A673 (cell line): ENCODE measurements at regions not wholly inside any gene's neighbourhood (a gene's known extent, or its start where the extent isn't known, plus 50 kb on each side); places are given as distances from the start of the nearest gene placed in this dataset.

Experiments used
- BruUV-seq: library from RNA; stranded (reverse); fragments of 400-500 nt; replicated peaks from 2 replicates; lab custom pipeline; 2021; lab: Mats Ljungman, UMichigan
- CTCF ChIA-PET: fragments of 300-600 bp; sonication (Branson Sonifier 250); formaldehyde crosslinking; loops from one replicate; lab custom pipeline; 2022; ENCODE audit warnings: antibody characterized with exemption; lab: Charles Lee
- POLR2A ChIA-PET: fragments of 300-600 bp; sonication (Branson Sonifier 250); formaldehyde crosslinking; loops from one replicate; lab custom pipeline; 2022; ENCODE audit warnings: antibody characterized with exemption; ENCODE audit not compliant: low non-redundant PET; lab: Charles Lee
- DNase-seq: peaks from one replicate; pipeline ENCODE4 v3.0.0-alpha.2; 2015; ENCODE audit warnings: low spot score
- H3K27ac ChIP-seq: fragments of 200-600 bp; sonication (generic); 2 replicates; pipeline ENCODE4 v1.5.1; 2016; ENCODE audit warnings: mixed run types, low read depth, mild to moderate bottlenecking, mixed read lengths, antibody characterized with exemption, low read length; ENCODE audit not compliant: poor library complexity, severe bottlenecking
- H3K27me3 ChIP-seq: fragments of 200-600 bp; sonication (generic); replicated peaks from 2 replicates; pipeline ENCODE4 v1.6.1; 2017; ENCODE audit warnings: mixed run types, low read depth, mild to moderate bottlenecking, mixed read lengths, antibody characterized with exemption, low read length; ENCODE audit not compliant: insufficient read depth, poor library complexity
- H3K36me3 ChIP-seq: fragments of 200-600 bp; sonication (generic); 2 replicates; pipeline ENCODE4 v1.6.1; 2016; ENCODE audit warnings: mixed run types, mild to moderate bottlenecking, mixed read lengths, antibody characterized with exemption, low read length; ENCODE audit not compliant: insufficient read depth, poor library complexity, severe bottlenecking
- H3K4me1 ChIP-seq: fragments of 200-600 bp; sonication (generic); 2 replicates; pipeline ENCODE4 v1.6.1; 2017; ENCODE audit warnings: mixed run types, mild to moderate bottlenecking, mixed read lengths, antibody characterized with exemption, low read length; ENCODE audit not compliant: insufficient read depth, poor library complexity, severe bottlenecking
- H3K4me3 ChIP-seq: fragments of 200-600 bp; sonication (generic); 2 replicates; pipeline ENCODE4 v1.5.1; 2016; ENCODE audit warnings: low read depth, mixed run types, mild to moderate bottlenecking, mixed read lengths, low read length; ENCODE audit not compliant: poor library complexity, severe bottlenecking
- H3K9me3 ChIP-seq: fragments of 200-600 bp; sonication (generic); 2 replicates; pipeline ENCODE4 v1.6.1; 2016; ENCODE audit warnings: mixed run types, low read depth, mild to moderate bottlenecking, mixed read lengths, antibody characterized with exemption, low read length; ENCODE audit not compliant: poor library complexity, severe bottlenecking
- EZH2 ChIP-seq: fragments of 200-600 bp; sonication (generic); IDR thresholded peaks from 2 replicates; pipeline ENCODE4 v1.6.1; 2017; ENCODE audit warnings: borderline replicate concordance, low read depth, mild to moderate bottlenecking, mixed read lengths, antibody characterized with exemption, low read length; ENCODE audit not compliant: poor library complexity, severe bottlenecking
- intact Hi-C: fragments of 100-400 bp; cut with micrococcal nuclease; formaldehyde crosslinking; loops from one replicate; pipeline ENCODE4 v1.10.0; 2022; ENCODE audit not compliant: unreplicated experiment
- TF ChIP-seq, protein P1 (sequence below): fragments of 300-800, 200-600 bp; sonication (generic); conservative IDR thresholded peaks from 2 replicates; pipeline ENCODE4 v1.5.1; 2017; ENCODE audit warnings: low read depth, mild to moderate bottlenecking, antibody characterized with exemption, low read length, moderate library complexity, mixed read lengths

DNA sequence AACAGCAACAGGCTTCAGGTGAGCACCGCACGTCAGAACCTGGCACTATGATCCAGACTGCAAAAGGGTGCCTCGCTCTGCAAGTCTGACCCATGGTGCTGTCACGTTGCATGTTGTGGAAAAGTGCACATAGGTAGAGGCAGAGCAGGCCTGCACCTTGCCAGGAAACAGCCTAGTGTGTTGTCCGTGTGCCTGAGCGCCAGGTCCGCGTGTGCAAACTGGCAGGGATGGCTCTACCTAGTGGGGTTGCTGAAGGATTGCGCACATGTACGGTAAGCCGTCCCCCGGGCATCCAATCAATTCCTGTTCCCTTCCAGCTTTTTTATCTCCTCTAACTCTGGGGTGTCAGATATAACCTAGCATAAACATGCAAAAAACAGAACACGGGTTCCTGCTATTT is 219.5 kb downstream of the NXNL2 start:
- ChIA-PET POLR2A (no interaction called here), CTCF (no interaction called here)
- no peak for DNase-seq
- no peak overlapping the region for H3K4me3 ChIP-seq
- no peaks in the 10 kb centered on the region for H3K36me3 ChIP-seq
- intact Hi-C loops: no loop called here
- peaks cover 18% of the 10 kb centered on the region for H3K4me1 ChIP-seq
- no peak overlapping the region for H3K27ac ChIP-seq
- no TSS peak for BruUV-seq
- H3K9me3 ChIP-seq: peaks cover 2% of the 10 kb centered on the region
- TF ChIP-seq, protein P1, sequence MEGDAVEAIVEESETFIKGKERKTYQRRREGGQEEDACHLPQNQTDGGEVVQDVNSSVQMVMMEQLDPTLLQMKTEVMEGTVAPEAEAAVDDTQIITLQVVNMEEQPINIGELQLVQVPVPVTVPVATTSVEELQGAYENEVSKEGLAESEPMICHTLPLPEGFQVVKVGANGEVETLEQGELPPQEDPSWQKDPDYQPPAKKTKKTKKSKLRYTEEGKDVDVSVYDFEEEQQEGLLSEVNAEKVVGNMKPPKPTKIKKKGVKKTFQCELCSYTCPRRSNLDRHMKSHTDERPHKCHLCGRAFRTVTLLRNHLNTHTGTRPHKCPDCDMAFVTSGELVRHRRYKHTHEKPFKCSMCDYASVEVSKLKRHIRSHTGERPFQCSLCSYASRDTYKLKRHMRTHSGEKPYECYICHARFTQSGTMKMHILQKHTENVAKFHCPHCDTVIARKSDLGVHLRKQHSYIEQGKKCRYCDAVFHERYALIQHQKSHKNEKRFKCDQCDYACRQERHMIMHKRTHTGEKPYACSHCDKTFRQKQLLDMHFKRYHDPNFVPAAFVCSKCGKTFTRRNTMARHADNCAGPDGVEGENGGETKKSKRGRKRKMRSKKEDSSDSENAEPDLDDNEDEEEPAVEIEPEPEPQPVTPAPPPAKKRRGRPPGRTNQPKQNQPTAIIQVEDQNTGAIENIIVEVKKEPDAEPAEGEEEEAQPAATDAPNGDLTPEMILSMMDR: no peak
- no peak for TF ChIP-seq EZH2
- H3K27me3 ChIP-seq: no peaks in the 10 kb centered on the region

DNA sequence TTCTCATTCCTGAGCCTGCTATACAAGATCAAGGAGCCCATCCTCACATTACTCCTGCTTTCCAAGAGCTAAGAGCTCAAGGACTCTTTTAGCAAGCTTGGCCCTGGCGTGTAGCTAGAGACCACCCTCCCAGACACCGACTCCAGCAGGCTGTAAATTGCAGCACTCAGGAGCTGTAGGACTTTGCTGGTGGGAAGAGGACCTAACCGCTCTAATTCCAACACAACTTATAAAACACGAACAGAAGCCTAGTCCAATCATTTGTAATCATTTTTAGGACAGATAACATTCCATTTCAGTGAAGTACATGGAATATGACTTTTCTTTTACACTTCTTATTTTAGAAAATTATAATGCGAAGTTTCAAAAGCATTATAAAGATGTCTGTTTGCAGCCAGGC is 219.9 kb downstream of the NXNL2 start:
- H3K36me3 ChIP-seq: no peaks in the 10 kb centered on the region
- no peak overlapping the region for H3K27ac ChIP-seq
- intact Hi-C loops: no loop called here
- ChIA-PET POLR2A (interaction anchor here (0.6 kb wide), 1 partner anchor 1018 kb away, joined by 3 read pairs; no protein-coding TSS in a partner anchor), CTCF (no interaction called here)
- peaks cover 21% of the 10 kb centered on the region for H3K4me1 ChIP-seq
- BruUV-seq: no TSS peak
- no peak for DNase-seq
- no peak overlapping the region for H3K4me3 ChIP-seq
- H3K9me3 ChIP-seq: peaks cover 2% of the 10 kb centered on the region
- TF ChIP-seq, protein P1: no peak
- TF ChIP-seq EZH2: no peak
- H3K27me3 ChIP-seq: no peaks in the 10 kb centered on the region

DNA sequence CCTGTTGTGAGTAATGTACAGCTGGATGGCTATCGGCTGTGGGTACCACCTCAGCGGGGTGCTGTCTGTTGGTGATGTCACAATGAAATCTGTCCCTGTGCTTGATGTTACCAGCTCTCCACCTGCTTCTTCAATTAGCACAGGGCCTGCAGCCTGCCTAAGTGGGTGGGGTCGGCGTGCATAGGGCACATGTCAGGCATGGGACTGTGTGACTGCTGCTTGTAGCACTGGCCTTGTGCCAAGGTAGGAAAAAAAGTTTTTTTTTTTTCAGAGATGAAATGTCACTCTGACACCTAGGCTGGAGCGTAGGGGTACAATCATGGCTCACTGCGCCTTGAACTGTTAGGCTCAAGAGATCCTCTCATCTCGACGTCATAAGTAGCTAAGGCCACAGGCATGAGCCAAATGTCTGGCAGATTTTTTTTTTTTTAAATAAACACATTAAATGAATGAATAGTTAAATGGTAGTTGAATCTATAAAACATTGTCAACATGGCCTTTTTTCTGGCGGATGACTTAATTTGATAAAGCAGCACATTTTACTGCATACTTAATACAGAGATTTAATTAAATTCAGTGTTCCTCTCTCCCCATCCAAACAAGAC is 222.5 kb downstream of the NXNL2 start:
- Histone ChIP-seq H3K27me3 (no peaks in the 10 kb centered on the region), H3K36me3 (no peaks in the 10 kb centered on the region), H3K4me1 (peaks cover 22% of the 10 kb centered on the region), H3K27ac (no peak overlapping the region), H3K9me3 (no peaks in the 10 kb centered on the region), H3K4me3 (no peak overlapping the region)
- BruUV-seq: no TSS peak
- TF ChIP-seq EZH2: no peak
- TF ChIP-seq, protein P1: no peak
- no peak for DNase-seq
- intact Hi-C loops: no loop called here
- ChIA-PET POLR2A (interaction anchor here (0.7 kb wide), 1 partner anchor 17 kb away, joined by 3 read pairs; no protein-coding TSS in a partner anchor), CTCF (no interaction called here)
